ENCODE measurements at regions not wholly inside any gene's neighbourhood (a gene's known extent, or its start where the extent isn't known, plus 50 kb on each side); places are given as distances from the start of the nearest gene placed in this dataset.

DNA sequence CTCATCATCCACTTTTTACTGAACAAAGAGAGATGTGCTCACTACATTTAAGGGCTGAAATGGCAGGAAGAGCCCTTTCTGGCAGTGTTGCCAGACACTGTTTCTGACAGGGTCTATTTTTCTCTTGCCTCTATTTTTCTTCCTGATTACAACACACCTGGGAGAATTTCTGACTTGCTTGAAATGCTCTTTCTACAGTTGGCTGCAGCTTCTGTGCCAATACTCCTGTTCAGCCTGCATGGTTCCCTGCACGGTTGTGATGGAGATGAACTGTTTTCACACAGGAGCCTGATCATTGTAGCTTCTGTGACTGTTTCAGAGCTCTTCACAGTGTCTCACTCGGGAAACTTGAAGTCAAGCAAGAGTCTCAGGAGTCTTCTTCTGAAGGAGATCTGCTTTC lies 83.0 kb upstream of the DLG1 start:
- TF ChIP-seq ELF4 (IDR thresholded peaks at IDR 0.05) (no peak), SP1 (IDR thresholded peaks at IDR 0.05) (no peak), SUZ12 (IDR thresholded peaks at IDR 0.05) (no peak)
- TF ChIP-seq, protein P1, sequence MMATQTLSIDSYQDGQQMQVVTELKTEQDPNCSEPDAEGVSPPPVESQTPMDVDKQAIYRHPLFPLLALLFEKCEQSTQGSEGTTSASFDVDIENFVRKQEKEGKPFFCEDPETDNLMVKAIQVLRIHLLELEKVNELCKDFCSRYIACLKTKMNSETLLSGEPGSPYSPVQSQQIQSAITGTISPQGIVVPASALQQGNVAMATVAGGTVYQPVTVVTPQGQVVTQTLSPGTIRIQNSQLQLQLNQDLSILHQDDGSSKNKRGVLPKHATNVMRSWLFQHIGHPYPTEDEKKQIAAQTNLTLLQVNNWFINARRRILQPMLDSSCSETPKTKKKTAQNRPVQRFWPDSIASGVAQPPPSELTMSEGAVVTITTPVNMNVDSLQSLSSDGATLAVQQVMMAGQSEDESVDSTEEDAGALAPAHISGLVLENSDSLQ (IDR thresholded peaks at IDR 0.05), result no peak

Data from HEK293T (cell line).